ENCODE measurements at regions not wholly inside any gene's neighbourhood (a gene's known extent, or its start where the extent isn't known, plus 50 kb on each side); places are given as distances from the start of the nearest gene placed in this dataset.
"Not testable (repeated sequence)": the region's sequence is repeated elsewhere in the genome, so short reads cannot be mapped to it uniquely, and the experiment has no call there.

DNA sequence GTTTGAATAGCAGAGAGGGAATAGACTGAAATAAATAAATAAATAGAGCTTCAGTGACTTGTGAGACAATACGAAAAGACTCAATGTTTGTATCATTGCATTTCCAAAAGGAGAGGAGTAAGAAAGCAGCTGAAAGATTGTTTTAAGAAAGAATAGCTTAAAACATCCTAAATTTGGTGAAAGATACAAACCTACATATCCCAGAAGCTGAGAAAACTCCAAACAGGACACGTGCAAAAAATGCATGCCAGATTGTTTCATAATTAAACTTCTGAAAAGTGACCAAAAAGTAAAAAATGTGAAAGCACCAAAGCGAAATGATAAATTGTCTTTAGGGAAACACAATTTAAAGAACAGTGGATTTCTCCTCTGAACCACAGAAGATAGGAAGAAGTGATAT lies 711.0 kb downstream of the AACS start:
- no peak for DNase-seq (ENCODE audit: low spot score)

- no peak for DNase-seq (ENCODE audit: low spot score)
Observed at GRCh38 chr12:125786143-125786542, 720.9 kb downstream of the AACS start.

DNA sequence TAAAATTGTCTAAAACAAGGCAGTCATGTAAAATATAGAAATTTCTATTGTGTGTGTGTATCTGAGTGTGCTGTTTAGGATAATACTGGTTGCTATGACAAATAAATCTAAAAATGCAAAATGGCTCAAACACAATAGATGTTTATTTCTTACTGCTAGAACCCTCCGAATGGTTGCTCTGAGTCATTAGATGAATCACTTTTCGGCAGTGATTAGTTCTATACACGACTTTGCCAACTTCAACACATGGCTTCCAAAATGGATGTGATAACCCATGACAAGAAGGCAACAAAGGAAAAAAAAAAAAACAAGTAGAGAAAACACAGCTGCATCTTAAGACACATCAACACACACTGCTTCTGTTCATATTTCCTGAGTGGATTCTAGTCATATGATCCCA lies 729.2 kb downstream of the AACS start:
- no peak for DNase-seq (ENCODE audit: low spot score)

GRCh38 chr12:125797421-125798175 lies 732.4 kb downstream of the AACS start:
- no peak for DNase-seq (ENCODE audit: low spot score)

DNA sequence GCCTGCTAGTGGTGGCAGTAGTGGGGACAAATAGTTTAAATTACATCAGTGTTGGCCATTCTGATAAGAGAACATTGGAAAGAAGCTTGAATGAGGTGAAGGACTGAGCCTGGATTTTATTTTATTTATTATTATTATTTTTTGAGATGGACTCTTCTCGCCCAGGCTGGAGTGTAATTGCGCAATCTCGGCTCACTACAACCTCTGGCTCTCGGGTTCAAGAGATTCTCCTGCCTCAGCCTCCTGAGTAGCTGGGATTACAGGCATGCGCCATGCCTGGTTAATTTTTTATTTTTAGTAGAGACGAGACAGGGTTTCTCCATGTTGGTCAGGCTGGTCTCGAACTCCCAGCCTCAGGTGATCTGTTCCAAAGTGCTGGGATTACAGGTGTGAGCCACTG lies 739.4 kb downstream of the AACS start:
- DNase-seq (ENCODE audit: low spot score), result no peak

DNA sequence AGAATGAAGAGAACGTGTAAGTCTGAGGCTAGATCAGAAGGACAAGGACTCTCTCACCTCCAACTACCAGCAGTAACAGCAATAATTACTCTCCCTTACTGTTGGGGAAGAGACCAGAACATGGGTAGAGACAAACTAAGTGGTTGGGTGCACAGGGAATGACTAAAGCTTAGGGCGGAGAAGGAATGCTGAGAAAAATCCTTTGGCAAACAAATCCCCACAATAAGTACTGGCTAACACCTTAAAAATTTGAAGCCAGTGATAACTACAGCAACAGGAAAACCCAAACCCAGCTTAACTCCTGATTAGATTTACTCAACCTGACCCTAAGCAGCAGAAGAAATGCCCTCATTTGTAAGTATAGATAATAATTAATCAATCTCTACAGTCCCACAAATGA lies 759.0 kb downstream of the AACS start:
- DNase-seq (ENCODE audit: low spot score), result no peak

DNA sequence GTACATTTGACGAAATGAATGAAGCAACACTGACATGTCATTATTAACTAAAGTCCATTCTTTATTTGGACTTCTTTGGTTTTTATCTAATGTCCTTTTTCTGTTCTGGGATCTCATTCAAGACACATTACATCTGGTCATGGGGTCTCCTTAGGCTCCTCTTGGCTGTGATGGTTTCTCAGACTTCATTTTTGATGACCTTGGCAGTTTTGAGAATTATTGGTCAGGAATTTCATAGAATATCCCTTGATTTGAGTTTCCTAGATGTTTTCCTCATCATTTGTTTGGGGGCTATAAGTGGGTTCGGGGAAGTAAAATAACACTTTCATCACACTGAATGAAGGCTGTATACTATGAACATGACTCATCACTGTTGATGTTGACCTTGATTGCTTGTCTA lies 770.6 kb downstream of the AACS start:
- no peak for DNase-seq (ENCODE audit: low spot score)

- DNase-seq (ENCODE audit: low spot score), result no peak
Observed at GRCh38 chr12:125836647-125837046, 771.4 kb downstream of the AACS start.

DNA sequence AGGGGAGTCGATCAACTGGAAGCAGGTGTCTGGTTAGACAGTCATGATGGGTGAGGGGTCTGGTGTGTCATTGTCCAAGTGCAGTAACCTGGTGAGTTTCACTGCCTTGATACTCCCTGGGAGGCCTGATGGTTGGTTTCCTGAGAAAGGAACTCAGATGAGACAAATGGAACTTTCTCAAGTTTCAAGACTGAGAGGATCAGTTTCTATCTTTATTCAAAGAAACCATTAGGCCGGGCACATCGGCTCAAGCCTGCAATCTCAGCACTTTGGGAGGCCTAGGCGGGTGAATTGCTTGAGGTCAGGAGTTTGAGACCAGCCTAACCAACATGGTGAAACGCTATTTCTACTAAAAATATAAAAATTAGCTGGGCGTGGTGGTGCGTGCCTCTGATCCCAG lies 776.1 kb downstream of the AACS start:
- no peak for DNase-seq (ENCODE audit: low spot score)

GRCh38 chr12:125852116-125852515 lies 786.9 kb downstream of the AACS start:
- DNase-seq (ENCODE audit: low spot score), result no peak

DNA sequence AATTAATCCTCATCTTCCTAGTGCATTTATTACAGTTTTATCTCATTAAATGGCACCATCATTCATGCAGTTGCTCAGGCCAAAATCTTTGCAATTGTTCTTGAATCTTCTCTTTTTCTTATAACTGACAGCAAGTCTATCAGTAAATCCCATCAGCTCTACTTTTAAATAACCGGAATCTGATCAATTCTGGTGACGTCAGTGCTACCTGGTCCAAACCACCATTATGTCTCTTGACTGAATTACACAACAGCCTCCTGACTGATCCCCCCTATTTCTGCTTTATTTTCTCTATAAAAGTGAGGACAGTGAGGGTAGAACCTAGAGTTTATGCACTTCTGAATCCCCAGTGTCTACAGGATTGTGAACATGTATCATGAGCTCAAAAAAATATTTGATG lies 787.4 kb downstream of the AACS start:
- DNase-seq (ENCODE audit: low spot score), result no peak

- DNase-seq (ENCODE audit: low spot score), result no peak
Observed at GRCh38 chr12:125853670-125854069, 788.4 kb downstream of the AACS start.

GRCh38 chr12:125856366-125856765 lies 791.1 kb downstream of the AACS start:
- no peak for DNase-seq (ENCODE audit: low spot score)

- DNase-seq (ENCODE audit: low spot score), result no peak
Observed at GRCh38 chr12:125856896-125857295, 791.7 kb downstream of the AACS start.

DNA sequence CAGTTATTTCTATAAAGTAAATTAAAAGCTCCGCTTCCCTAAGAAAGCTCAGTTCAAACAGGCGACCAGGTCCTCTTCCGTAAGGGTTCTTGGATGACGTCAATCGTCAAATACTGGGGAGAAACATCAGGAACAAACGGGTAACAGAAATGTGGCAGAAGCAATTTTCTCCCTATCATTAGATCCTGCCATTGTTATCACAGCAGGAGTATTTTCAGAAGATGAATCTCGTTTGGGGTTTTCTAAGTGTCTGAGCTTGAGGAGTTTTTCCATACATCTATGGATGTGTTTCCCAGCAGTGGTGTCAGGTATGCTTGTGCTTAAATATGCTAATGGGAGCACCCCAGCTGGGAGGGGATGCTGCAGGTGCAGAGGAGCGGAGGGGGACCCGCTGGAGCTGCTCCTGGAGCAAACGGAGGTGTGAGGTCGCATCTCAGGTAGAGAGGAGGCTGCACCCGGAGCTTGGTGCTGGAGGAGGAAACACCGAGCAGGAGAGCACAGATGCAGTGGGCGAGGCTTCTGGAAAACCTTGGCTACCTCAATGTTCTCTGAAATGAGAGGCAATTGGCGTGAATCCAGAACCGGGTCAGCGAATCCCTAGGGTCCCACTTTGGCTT lies 795.5 kb downstream of the AACS start:
- DNase-seq (ENCODE audit: low spot score), result no peak

GRCh38 chr12:125861299-125862281 lies 796.4 kb downstream of the AACS start:
- no peak for DNase-seq (ENCODE audit: low spot score)

DNA sequence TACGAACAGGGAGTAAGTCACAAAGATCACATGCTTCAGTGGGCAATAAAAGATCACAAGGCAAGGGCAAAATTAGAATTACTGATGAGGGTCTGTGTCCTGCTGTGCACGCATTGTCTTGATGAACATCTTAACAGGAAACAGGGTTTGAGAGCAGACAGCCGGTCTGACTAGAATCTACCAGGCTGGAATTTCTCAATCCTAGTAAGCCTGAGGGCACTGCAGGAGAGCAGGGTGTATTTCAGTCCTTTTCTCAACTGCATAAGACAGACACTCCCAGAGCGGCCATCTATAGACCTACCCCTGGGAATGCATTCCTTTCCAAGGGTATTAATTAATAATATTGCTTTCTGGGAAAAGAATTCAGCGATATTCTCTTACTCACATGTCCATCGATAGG lies 800.0 kb downstream of the AACS start:
- DNase-seq (ENCODE audit: low spot score), result not testable (repeated sequence)

DNA sequence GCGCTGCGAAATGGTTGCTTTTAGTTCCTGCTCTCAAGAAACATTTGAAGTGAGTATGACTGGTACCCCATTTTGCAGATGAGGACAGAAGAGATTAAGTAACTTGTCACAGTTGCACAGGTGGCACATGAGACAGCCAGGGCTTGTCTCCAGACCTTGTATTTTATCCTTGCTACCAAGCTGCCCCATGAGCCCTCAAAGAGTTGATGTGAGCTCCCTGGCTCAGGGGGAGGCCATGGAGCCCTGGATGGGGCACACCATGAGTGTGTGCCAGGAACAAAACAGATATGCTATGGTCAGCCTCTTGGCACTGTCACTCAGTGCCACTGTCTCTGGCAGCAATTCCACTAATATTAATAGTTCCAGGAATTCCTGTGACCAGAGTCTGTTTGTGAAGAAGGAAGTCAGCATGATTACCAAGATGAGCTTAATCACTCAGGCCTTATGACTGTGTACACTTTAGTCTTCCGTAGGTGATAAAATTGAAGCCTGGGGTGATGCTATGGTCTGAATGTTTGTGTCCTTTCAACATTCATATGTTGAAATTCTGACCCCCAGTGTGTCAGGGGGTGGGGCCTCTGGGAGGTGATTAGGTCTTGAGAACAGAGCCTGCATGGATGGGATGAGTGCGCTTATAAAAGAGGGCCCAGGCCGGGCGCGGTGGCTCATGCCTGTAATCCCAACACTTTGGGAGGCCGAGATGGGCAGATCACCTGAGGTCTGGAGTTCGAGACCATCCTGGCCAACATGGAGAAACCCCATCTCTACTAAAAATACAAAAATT lies 806.8 kb downstream of the AACS start:
- DNase-seq (ENCODE audit: low spot score), result no peak

DNA sequence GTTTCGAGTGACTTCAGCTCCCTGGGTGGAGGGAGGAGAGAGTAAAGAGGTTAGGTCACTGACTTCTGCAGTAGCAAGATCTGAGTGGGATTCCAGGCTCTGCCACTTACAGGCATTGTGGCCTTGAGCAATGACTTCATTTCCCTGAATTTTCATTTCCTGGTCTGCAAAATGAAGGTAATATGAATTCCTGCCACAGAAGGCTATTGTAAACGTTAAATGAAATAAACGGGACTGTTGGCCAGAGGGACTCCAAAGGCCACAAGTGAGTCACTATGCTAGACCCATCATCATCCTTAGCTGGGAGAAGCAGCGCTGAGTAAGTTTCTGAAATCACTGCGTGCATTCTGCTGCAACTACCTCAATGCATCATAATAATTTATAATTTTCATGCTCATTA lies 807.8 kb downstream of the AACS start:
- DNase-seq (ENCODE audit: low spot score), result no peak

GRCh38 chr12:125878483-125878882 lies 813.2 kb downstream of the AACS start:
- DNase-seq (ENCODE audit: low spot score), result no peak

DNA sequence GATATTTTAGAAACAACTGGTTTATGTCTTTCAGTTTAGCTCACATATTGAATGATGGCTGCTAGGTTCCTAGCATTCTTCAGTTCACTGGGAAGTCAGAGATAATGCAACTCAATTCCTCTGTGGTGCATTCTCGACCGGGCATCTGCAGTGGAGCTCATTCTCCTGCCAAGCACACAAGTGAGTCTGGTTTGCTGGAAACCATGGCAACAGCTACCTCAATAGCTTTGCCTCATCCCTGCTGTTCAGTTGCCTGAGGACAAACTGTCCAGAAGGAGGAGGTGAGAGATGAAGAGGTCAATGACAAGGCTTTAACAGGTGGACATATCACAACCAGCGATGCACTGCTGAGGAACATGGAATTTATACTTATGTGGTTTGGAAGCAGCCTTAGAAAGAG lies 816.9 kb downstream of the AACS start:
- DNase-seq (ENCODE audit: low spot score), result no peak

DNA sequence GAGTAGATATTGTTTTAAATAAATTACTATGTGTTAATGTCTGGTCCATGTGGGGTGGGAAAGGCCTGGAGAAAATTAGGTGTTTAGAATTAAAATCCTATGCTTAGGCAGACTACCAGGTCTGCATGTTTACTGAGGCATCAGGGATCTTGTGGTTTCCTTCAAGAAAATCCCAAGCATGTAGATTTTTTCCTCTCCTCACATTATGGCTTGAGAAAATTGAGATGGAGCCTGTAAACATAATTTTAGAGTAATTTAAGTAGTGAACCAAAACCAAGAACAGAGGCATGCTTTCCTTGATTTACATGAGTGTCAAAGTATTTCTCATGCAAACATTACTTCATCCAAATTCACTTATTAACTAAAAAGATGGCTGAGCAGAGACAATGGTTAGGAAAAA lies 823.7 kb downstream of the AACS start:
- no peak for DNase-seq (ENCODE audit: low spot score)

Measured in AG08396 (cell line).